ENCODE measurements at regions not wholly inside any gene's neighbourhood (a gene's known extent, or its start where the extent isn't known, plus 50 kb on each side); places are given as distances from the start of the nearest gene placed in this dataset.
"Not testable (repeated sequence)": the region's sequence is repeated elsewhere in the genome, so short reads cannot be mapped to it uniquely, and the experiment has no call there.

DNA sequence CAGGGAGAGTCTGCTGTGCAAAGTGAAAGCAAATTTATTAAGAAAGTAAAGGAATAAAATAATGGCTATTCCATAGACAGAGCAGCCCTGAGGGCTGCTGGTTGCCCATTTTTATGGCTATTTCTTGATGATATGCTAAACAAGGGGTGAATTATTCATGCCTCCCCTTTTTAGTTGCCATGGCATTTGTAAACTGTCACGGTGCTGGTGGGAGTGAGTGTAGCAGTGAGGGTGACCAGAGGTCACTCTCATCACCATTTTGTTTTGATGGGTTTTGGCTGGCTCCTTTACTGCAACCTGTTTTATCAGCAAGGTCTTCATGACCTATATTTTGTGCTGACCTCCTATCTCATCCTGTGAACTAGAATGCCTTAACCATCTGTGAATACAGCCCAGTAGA, 518.9 kb upstream of the HS3ST1 start:
- CTCF ChIA-PET, ATAC-seq: not testable (repeated sequence)

DNA sequence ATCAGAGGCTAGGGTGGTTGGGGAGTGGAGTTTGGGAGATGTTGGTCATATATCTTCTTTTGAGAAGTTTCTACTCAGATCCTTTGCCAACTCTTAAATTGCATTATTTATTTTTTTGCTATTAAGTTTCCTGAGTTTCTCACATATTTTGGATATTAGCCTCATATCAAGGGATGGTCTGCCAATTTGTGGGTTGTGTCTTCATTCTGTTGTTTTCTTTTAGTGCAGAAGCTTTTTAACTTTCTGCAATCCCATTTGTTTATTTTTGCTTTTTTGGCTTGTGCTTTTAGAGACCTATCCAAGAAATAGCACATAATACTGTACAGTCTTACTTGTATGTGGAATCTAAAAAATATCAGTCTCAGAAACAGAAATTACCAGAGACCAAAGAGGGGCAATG, 509.2 kb upstream of the HS3ST1 start:
- Mint-ChIP-seq H3K4me3 (no peak overlapping the region), H3K4me1 (ENCODE audit: low read depth) (no peaks in the 10 kb centered on the region), H3K36me3 (ENCODE audit: low read depth) (no peaks in the 10 kb centered on the region), H3K27me3 (ENCODE audit: low read depth) (no peaks in the 10 kb centered on the region), H3K27ac (no peak overlapping the region), H3K9me3 (ENCODE audit: insufficient read depth) (no peaks in the 10 kb centered on the region)
- no peak for ATAC-seq
- DNase-seq = no peak
- POLR2A ChIA-PET = no interaction called here
- CTCF ChIA-PET = no interaction called here

More for the DNA sequence above, 518.9 kb upstream of the HS3ST1 start:
- H3K27ac Mint-ChIP-seq; H3K27me3 Mint-ChIP-seq (ENCODE audit: low read depth); POLR2A ChIA-PET; DNase-seq; H3K4me1 Mint-ChIP-seq (ENCODE audit: low read depth); H3K36me3 Mint-ChIP-seq (ENCODE audit: low read depth); H3K9me3 Mint-ChIP-seq (ENCODE audit: insufficient read depth); H3K4me3 Mint-ChIP-seq: not testable (repeated sequence)

DNA sequence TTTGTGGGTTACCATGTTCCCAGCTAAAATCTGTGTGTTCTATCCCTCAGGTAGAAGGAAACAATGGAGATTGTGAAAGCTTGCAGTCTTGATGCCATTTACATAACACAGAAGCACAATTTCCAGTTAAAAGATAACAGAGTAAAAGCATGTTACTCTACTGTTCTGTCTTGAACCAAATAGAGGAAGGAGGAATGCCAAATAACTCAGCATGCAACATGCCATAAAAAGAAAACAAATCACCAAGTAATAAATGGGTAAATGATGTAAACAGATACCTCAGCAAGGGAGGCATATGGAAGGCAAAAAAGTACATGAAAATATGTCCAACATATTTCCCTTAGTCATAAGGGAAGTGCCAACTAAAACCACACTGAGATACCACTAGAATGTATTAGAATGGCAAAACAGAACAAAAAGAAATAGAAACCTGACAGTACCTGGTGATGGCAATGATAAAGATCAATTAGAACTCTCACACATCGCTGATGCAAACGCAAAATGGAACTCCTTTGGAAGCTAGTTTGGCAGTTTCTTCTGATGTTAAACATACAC, 502.6 kb upstream of the HS3ST1 start:
- H3K27ac Mint-ChIP-seq = no peak overlapping the region
- ChIA-PET POLR2A (no interaction called here), CTCF (no interaction called here)
- H3K27me3 Mint-ChIP-seq (ENCODE audit: low read depth) = no peaks in the 10 kb centered on the region
- DNase-seq (no peak), ATAC-seq (no peak)
- H3K36me3 Mint-ChIP-seq (ENCODE audit: low read depth) = no peaks in the 10 kb centered on the region
- H3K9me3 Mint-ChIP-seq (ENCODE audit: insufficient read depth) = peaks cover 5% of the 10 kb centered on the region
- H3K4me1 Mint-ChIP-seq (ENCODE audit: low read depth) = no peaks in the 10 kb centered on the region
- H3K4me3 Mint-ChIP-seq = no peak overlapping the region

DNA sequence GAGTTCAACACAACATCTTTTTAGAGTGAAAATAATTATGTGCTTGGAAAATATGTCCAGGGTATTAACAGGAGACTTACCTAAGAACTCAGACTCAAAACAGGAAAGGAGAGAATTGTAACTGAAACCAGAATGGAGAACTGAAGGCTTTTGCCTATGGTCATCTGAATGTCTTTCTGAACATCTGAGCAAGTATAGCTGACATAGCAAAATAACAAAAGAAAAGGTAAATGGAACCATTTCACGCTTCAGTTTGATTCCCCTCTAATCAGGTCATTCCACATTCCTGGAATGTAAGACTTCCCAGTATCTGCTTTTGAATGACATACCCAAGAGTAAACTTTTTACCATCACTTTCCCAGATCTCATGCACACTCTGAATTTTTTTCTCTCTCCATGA, 500.4 kb upstream of the HS3ST1 start:
- H3K4me3 Mint-ChIP-seq = no peak overlapping the region
- no peaks in the 10 kb centered on the region for H3K36me3 Mint-ChIP-seq (ENCODE audit: low read depth)
- ChIA-PET CTCF (no interaction called here), POLR2A (no interaction called here)
- no peaks in the 10 kb centered on the region for H3K4me1 Mint-ChIP-seq (ENCODE audit: low read depth)
- peaks cover 5% of the 10 kb centered on the region for H3K9me3 Mint-ChIP-seq (ENCODE audit: insufficient read depth)
- no peak for DNase-seq
- no peak for ATAC-seq
- no peaks in the 10 kb centered on the region for H3K27me3 Mint-ChIP-seq (ENCODE audit: low read depth)
- H3K27ac Mint-ChIP-seq = no peak overlapping the region

DNA sequence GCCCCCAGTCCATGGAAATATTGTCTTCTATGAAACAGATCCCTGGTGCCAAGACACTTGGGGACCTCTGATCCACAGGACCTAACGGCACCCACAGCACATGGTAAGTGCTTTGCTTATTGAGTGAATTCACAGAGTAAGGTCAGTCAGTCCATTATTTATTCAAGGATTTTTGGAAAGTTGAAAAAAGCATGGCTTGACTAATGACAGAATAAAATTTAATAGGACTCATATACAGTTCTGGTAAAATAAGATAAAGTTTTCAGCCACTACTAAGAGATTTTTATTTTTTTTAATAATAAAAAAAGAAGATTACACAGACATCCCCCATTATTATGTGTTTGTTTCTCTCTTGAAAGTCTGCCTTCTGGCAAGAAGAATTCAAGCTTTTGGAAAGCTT, 490.6 kb upstream of the HS3ST1 start:
- no peak overlapping the region for H3K4me3 Mint-ChIP-seq
- H3K27me3 Mint-ChIP-seq (ENCODE audit: low read depth) = no peaks in the 10 kb centered on the region
- no peak overlapping the region for H3K27ac Mint-ChIP-seq
- H3K36me3 Mint-ChIP-seq (ENCODE audit: low read depth) = no peaks in the 10 kb centered on the region
- ATAC-seq (no peak), DNase-seq (no peak)
- peaks cover 5% of the 10 kb centered on the region for H3K9me3 Mint-ChIP-seq (ENCODE audit: insufficient read depth)
- ChIA-PET POLR2A (no interaction called here), CTCF (no interaction called here)
- H3K4me1 Mint-ChIP-seq (ENCODE audit: low read depth) = no peaks in the 10 kb centered on the region

DNA sequence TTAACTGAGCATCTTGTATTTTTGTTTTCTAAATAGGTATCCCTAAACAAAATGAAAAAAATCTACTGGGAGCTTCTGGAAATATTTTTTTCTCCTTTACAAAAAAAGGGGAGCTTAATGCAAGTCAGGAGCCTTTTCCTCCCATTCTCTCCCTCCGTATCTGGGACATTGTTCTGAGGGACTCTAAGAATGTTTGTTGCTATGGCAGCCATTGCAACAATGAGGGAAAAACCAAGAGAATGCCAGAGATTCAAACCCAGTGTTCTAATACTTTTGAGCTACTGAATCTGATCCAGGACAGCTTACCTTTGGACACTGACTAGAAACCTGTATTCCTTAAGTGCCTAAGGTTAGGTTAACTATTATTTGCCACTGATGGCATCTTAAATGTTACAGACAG, 485.7 kb upstream of the HS3ST1 start:
- H3K4me1 Mint-ChIP-seq (ENCODE audit: low read depth) = no peaks in the 10 kb centered on the region
- ChIA-PET POLR2A (no interaction called here), CTCF (no interaction called here)
- no peaks in the 10 kb centered on the region for H3K36me3 Mint-ChIP-seq (ENCODE audit: low read depth)
- no peaks in the 10 kb centered on the region for H3K9me3 Mint-ChIP-seq (ENCODE audit: insufficient read depth)
- H3K27me3 Mint-ChIP-seq (ENCODE audit: low read depth) = no peaks in the 10 kb centered on the region
- DNase-seq = no peak
- ATAC-seq = no peak
- no peak overlapping the region for H3K4me3 Mint-ChIP-seq
- H3K27ac Mint-ChIP-seq = no peak overlapping the region

DNA sequence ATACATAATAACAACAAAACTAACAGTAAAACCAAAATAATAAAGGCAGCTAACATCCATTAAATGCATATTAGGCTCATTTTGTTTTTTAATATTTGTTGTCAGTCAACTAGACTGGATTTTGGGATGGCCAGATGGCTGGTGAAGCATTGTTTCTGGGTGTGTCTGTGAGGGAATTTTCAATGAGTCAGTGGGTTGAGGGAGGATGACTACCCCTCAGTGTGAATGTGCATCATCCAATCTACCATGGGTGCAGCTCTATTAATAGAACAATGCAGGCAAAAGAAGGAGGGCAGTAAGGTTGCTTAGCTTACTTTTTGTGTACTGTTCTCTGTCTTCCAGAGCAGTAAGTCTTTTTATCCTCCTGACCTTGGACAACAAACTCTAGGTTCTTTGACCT, 484.2 kb upstream of the HS3ST1 start:
- Mint-ChIP-seq H3K4me3 (no peak overlapping the region), H3K4me1 (ENCODE audit: low read depth) (no peaks in the 10 kb centered on the region), H3K27ac (no peak overlapping the region), H3K36me3 (ENCODE audit: low read depth) (no peaks in the 10 kb centered on the region), H3K27me3 (ENCODE audit: low read depth) (no peaks in the 10 kb centered on the region), H3K9me3 (ENCODE audit: insufficient read depth) (no peaks in the 10 kb centered on the region)
- DNase-seq (no peak), ATAC-seq (no peak)
- POLR2A ChIA-PET = no interaction called here
- CTCF ChIA-PET = no interaction called here

DNA sequence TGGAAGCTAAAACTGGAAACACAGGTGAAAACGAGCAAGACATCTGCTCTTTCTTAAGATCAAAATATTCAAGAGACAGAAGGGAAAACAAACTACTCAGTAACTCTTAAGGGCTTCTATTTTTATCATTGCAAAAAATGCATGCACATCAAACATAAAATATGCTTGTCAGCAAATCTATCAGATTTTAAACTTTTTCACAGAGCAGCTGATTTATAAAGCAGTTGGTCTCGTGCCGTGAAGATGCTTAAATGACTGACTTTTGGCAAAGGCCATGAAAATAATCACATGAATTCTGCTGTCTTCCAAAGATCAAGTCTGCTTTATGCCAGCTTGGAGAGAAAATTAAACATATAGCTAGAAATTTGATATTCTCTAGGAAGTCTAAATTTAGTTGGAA, 482.1 kb upstream of the HS3ST1 start:
- Mint-ChIP-seq H3K4me1 (ENCODE audit: low read depth) (no peaks in the 10 kb centered on the region), H3K27ac (no peak overlapping the region), H3K27me3 (ENCODE audit: low read depth) (no peaks in the 10 kb centered on the region), H3K9me3 (ENCODE audit: insufficient read depth) (no peaks in the 10 kb centered on the region), H3K4me3 (no peak overlapping the region), H3K36me3 (ENCODE audit: low read depth) (no peaks in the 10 kb centered on the region)
- ATAC-seq (no peak), DNase-seq (no peak)
- ChIA-PET CTCF (no interaction called here), POLR2A (no interaction called here)

DNA sequence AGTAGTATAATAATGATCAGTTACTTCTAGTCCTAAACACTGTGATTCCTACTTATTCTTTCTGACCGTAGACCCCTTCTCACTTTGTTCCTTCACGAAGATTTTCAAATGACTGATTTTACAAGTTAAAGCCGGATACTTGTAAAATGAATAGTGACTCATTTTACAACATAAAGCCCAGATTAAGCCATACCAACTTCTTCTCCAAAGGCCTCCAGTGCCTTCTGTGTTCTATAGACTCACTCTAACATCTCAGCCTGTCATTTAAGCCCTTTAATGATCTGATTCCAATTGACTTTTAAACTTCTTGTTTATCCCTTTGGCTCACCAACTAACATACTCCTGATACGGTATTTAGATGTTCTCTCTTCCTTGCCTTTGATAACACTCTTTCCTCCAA, 480.0 kb upstream of the HS3ST1 start:
- ATAC-seq (no peak), DNase-seq (no peak)
- Mint-ChIP-seq H3K4me3 (no peak overlapping the region), H3K27ac (no peak overlapping the region), H3K9me3 (ENCODE audit: insufficient read depth) (no peaks in the 10 kb centered on the region), H3K36me3 (ENCODE audit: low read depth) (no peaks in the 10 kb centered on the region), H3K27me3 (ENCODE audit: low read depth) (no peaks in the 10 kb centered on the region), H3K4me1 (ENCODE audit: low read depth) (no peaks in the 10 kb centered on the region)
- ChIA-PET CTCF (no interaction called here), POLR2A (no interaction called here)

DNA sequence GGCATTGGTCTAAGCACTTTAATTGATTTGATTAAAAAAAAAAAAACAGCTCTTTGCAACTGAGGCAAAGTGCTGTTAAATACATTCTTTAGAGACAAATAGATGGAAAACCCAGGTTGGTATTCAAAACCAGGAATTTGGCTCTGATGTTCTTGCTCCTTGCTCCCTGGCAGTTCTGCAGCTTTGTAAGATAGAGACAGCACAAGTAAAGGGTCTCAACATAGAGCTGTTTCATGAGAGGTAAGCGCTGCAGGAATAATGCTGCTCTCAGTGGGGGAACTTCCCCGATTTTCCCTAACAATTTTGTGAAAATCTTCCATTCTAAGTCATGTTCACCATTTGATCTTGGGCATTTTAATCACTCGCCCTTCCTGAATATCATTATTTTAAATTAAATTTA, 479.5 kb upstream of the HS3ST1 start:
- no peak for DNase-seq
- ATAC-seq = no peak
- CTCF ChIA-PET = no interaction called here
- Mint-ChIP-seq H3K9me3 (ENCODE audit: insufficient read depth) (no peaks in the 10 kb centered on the region), H3K27ac (no peak overlapping the region), H3K27me3 (ENCODE audit: low read depth) (no peaks in the 10 kb centered on the region), H3K36me3 (ENCODE audit: low read depth) (no peaks in the 10 kb centered on the region), H3K4me3 (no peak overlapping the region), H3K4me1 (ENCODE audit: low read depth) (no peaks in the 10 kb centered on the region)
- POLR2A ChIA-PET = no interaction called here

DNA sequence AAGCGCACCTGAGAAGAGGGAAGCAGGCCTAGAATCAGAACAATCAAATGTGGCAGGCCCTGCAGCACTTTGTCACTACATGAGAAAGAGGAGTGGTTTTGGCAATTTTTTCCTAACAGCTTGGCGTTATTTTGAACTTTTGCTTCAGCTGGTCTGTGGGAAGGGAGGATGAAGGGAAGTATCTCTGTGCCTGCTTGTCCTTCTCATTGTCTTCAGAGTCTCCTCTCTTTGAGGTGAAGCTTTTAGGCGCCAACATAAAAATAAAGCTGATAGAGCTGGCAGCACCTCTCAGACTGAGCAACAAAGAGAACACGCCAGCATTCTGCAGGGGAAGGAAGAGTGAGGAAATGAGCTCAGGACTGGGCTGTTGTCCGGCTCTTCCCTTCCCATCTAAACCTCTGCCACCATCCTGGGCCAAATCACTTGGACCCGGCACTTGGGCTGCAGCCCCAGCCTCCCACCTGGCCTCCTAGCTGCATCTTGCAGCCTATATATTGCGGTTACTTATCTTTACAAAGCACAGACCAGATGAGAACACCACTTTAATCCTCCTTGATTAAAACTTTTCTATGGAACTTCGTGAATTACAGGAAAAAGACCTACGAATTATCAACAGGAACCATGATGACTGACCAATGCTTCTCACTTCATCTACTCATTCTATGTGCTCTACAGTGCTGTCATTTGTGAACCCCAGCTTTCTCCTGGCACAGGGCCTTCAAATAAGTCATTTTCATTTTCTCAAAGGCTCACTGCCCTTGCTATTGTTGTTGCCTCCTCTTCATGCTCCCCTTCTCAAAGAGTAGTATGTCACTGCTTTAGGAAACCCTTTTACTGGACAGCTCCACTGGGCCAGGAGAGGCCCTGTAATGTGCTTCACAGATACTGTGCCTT, 476.4 kb upstream of the HS3ST1 start:
- ATAC-seq = no peak
- CTCF ChIA-PET = no interaction called here
- POLR2A ChIA-PET = no interaction called here
- Mint-ChIP-seq H3K4me3 (no peak overlapping the region), H3K9me3 (ENCODE audit: insufficient read depth) (no peaks in the 10 kb centered on the region), H3K36me3 (ENCODE audit: low read depth) (no peaks in the 10 kb centered on the region), H3K4me1 (ENCODE audit: low read depth) (no peaks in the 10 kb centered on the region), H3K27me3 (ENCODE audit: low read depth) (no peaks in the 10 kb centered on the region), H3K27ac (no peak overlapping the region)
- DNase-seq = no peak

DNA sequence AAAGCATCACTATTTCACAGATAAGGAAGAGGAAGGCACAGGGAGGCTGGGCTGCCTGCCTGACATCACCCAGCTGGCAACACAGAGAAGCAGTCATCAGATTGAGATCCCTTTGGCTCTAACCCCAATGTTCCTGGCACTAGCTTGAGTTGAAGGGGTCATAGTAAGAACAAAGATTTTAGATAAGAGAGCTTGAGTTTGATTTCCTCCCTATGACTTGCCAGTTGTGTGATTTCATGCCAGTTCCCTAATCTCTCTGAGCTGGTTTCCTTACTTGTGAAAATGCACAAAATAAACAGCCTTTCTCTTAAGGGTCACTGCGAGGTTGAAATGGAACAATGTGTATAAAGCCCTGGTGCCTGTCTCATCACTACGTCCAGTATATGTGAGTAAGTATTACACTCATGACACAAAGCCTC, 475.4 kb upstream of the HS3ST1 start:
- H3K27ac Mint-ChIP-seq = no peak overlapping the region
- DNase-seq (no peak), ATAC-seq (no peak)
- H3K9me3 Mint-ChIP-seq (ENCODE audit: insufficient read depth) = no peaks in the 10 kb centered on the region
- H3K36me3 Mint-ChIP-seq (ENCODE audit: low read depth) = no peaks in the 10 kb centered on the region
- H3K27me3 Mint-ChIP-seq (ENCODE audit: low read depth) = no peaks in the 10 kb centered on the region
- ChIA-PET CTCF (no interaction called here), POLR2A (no interaction called here)
- H3K4me3 Mint-ChIP-seq = no peak overlapping the region
- H3K4me1 Mint-ChIP-seq (ENCODE audit: low read depth) = no peaks in the 10 kb centered on the region

DNA sequence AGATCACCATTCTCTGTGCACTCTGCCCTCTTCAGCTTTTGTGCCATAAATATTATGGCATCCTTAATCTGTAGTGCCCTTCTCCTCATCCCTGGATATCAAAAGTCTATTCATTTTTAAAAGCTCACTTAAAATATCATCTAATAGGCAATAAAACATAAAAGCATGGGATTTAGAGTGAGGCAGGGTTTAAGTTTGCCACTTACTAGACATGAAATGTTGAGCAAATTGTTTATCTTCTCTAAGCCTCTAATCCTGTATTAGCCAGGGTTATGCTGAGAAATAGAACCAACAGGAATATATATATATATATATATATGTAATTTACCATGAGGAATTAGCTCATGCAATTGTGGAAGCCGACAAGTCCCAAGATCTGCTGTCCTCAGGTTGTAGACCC, 472.4 kb upstream of the HS3ST1 start:
- POLR2A ChIA-PET = no interaction called here
- CTCF ChIA-PET = no interaction called here
- DNase-seq (no peak), ATAC-seq (no peak)
- H3K27me3 Mint-ChIP-seq (ENCODE audit: low read depth) = no peaks in the 10 kb centered on the region
- H3K36me3 Mint-ChIP-seq (ENCODE audit: low read depth) = no peaks in the 10 kb centered on the region
- H3K4me3 Mint-ChIP-seq = no peak overlapping the region
- no peaks in the 10 kb centered on the region for H3K9me3 Mint-ChIP-seq (ENCODE audit: insufficient read depth)
- no peaks in the 10 kb centered on the region for H3K4me1 Mint-ChIP-seq (ENCODE audit: low read depth)
- no peak overlapping the region for H3K27ac Mint-ChIP-seq

Data from activated CD8-positive, alpha-beta T cell treated with anti-CD3 and anti-CD28 coated beads, Interleukin-2, amount 10 ng/mL, durations not matched to agents 7 days and 5 days (primary cell).